MM.1S (cell line): ENCODE measurements at regions not wholly inside any gene's neighbourhood (a gene's known extent, or its start where the extent isn't known, plus 50 kb on each side); places are given as distances from the start of the nearest gene placed in this dataset.

Experiments
- DNase-seq: peaks from one replicate; pipeline ENCODE4 v3.0.0-alpha.2; 2015
- H2AFZ ChIP-seq: fragments of 300-600 bp; sonication (generic); 2 replicates; pipeline ENCODE4 v1.6.0; 2016; ENCODE audit warnings: antibody characterized with exemption, low read length
- H3F3A ChIP-seq: fragments of 300-600 bp; sonication (generic); 2 replicates; pipeline ENCODE4 v1.6.1; 2016; ENCODE audit warnings: mild to moderate bottlenecking, antibody characterized with exemption, low read length, moderate library complexity, mixed read lengths; ENCODE audit not compliant: insufficient read depth
- H3K27ac ChIP-seq: fragments of 300-600 bp; sonication (generic); 2 replicates; pipeline ENCODE4 v1.5.1; 2016; ENCODE audit warnings: mild to moderate bottlenecking, low read length
- H3K27me3 ChIP-seq: fragments of 300-600 bp; sonication (generic); replicated peaks from 2 replicates; pipeline ENCODE4 v1.6.0; 2016; ENCODE audit warnings: low read length; ENCODE audit not compliant: insufficient read depth
- H3K36me3 ChIP-seq: fragments of 300-600 bp; sonication (generic); replicated peaks from 2 replicates; pipeline ENCODE4 v1.6.1; 2016; ENCODE audit warnings: mild to moderate bottlenecking, low read length, mixed read lengths; ENCODE audit not compliant: insufficient read depth
- H3K4me1 ChIP-seq: fragments of 300-600 bp; sonication (generic); 2 replicates; pipeline ENCODE4 v1.6.1; 2016; ENCODE audit warnings: low read length, mixed read lengths
- H3K4me2 ChIP-seq: fragments of 300-600 bp; sonication (generic); 2 replicates; pipeline ENCODE4 v1.6.0; 2016; ENCODE audit warnings: low read depth, low read length
- H3K4me3 ChIP-seq: fragments of 300-600 bp; sonication (generic); 2 replicates; pipeline ENCODE4 v1.5.1; 2016; ENCODE audit warnings: low read length, mixed read lengths
- H3K79me2 ChIP-seq: fragments of 300-600 bp; sonication (generic); 2 replicates; pipeline ENCODE4 v1.6.1; 2016; ENCODE audit warnings: mixed run types, low read length, mixed read lengths
- H3K9ac ChIP-seq: fragments of 300-600 bp; sonication (generic); 2 replicates; pipeline ENCODE4 v1.6.1; 2016; ENCODE audit warnings: low read length, mixed read lengths
- H3K9me2 ChIP-seq: fragments of 300-600 bp; sonication (generic); replicated peaks from 2 replicates; pipeline ENCODE4 v1.6.1; 2016; ENCODE audit warnings: mild to moderate bottlenecking, low read length, mixed read lengths; ENCODE audit not compliant: insufficient read depth
- H3K9me3 ChIP-seq: fragments of 300-600 bp; sonication (generic); replicated peaks from 2 replicates; pipeline ENCODE4 v1.6.1; 2016; ENCODE audit warnings: mild to moderate bottlenecking, low read length, mixed read lengths; ENCODE audit not compliant: insufficient read depth
- H4K20me1 ChIP-seq: fragments of 300-600 bp; sonication (generic); 2 replicates; pipeline ENCODE4 v1.6.1; 2016; ENCODE audit warnings: mild to moderate bottlenecking, low read length, moderate library complexity, mixed read lengths; ENCODE audit not compliant: insufficient read depth
- EZH2 ChIP-seq: fragments of 300-600 bp; sonication (generic); optimal IDR thresholded peaks from 2 replicates; pipeline ENCODE3; 2017; ENCODE audit warnings: low read depth, mild to moderate bottlenecking, antibody characterized with exemption, low read length, mixed read lengths
- EZH2phosphoT487 ChIP-seq: fragments of 300-600 bp; sonication (generic); IDR thresholded peaks from 2 replicates; pipeline ENCODE4 v1.6.1; 2018; ENCODE audit warnings: antibody characterized with exemption, low read length
- TF ChIP-seq, protein P1 (sequence below): fragments of 300-600 bp; sonication (generic); IDR thresholded peaks from 2 replicates; pipeline ENCODE4 v1.5.1; 2016; ENCODE audit warnings: antibody characterized with exemption, low read length, mixed read lengths

DNA sequence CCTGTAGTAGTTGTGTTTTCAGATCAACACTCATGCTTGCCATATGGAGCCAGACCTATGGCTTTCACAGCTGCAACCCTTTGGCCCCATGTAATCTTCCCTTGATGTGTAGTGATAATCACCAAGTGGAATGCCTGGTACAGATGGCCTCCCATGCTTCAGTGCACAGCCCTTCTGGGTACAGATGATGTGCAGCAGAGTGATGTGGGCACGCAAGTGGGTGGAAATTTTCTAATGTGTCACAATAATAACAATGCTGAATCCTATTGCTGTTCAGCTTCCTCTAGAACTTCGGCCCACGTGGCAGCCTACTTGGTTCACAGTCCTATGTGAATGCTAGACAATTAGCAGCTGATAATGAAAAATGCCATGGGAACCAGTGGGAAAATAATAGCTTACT, 188.1 kb downstream of the SNAPC1 start:
- H2AFZ ChIP-seq, result no peak overlapping the region
- no peaks in the 10 kb centered on the region for H3K36me3 ChIP-seq
- H3K27ac ChIP-seq, result no peak overlapping the region
- TF ChIP-seq, protein P1, sequence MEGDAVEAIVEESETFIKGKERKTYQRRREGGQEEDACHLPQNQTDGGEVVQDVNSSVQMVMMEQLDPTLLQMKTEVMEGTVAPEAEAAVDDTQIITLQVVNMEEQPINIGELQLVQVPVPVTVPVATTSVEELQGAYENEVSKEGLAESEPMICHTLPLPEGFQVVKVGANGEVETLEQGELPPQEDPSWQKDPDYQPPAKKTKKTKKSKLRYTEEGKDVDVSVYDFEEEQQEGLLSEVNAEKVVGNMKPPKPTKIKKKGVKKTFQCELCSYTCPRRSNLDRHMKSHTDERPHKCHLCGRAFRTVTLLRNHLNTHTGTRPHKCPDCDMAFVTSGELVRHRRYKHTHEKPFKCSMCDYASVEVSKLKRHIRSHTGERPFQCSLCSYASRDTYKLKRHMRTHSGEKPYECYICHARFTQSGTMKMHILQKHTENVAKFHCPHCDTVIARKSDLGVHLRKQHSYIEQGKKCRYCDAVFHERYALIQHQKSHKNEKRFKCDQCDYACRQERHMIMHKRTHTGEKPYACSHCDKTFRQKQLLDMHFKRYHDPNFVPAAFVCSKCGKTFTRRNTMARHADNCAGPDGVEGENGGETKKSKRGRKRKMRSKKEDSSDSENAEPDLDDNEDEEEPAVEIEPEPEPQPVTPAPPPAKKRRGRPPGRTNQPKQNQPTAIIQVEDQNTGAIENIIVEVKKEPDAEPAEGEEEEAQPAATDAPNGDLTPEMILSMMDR, result no peak
- TF ChIP-seq EZH2phosphoT487 (no peak), EZH2 (no peak)
- no peaks in the 10 kb centered on the region for H3K79me2 ChIP-seq
- no peak overlapping the region for H3K4me3 ChIP-seq
- DNase-seq, result no peak
- no peaks in the 10 kb centered on the region for H3K9me2 ChIP-seq
- no peaks in the 10 kb centered on the region for H4K20me1 ChIP-seq
- H3F3A ChIP-seq, result no peaks in the 10 kb centered on the region
- H3K27me3 ChIP-seq, result no peaks in the 10 kb centered on the region
- no peak overlapping the region for H3K9ac ChIP-seq
- no peaks in the 10 kb centered on the region for H3K4me1 ChIP-seq
- H3K9me3 ChIP-seq, result no peaks in the 10 kb centered on the region
- no peak overlapping the region for H3K4me2 ChIP-seq

DNA sequence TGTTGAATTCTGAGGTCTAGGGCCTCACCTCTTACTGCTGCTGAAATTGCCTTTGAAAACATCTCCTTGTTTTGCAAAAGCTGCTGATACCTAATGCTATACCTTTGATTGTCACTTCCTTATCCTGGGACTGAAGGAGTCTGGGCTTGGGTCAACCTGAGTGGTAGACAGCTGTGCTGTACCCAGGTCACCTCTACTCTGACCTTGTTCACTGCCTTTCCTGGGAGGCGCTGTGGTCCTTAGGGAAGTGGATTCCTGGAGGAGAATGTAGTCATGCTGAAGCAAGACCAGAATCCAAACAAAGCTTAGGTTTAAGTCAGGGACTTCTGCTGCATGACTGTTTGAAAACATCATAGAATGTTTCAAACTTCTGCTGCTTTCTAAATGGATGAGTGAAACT, 191.4 kb downstream of the SNAPC1 start:
- no peaks in the 10 kb centered on the region for H3K27me3 ChIP-seq
- no peaks in the 10 kb centered on the region for H3K4me1 ChIP-seq
- H4K20me1 ChIP-seq, result no peaks in the 10 kb centered on the region
- H2AFZ ChIP-seq, result no peak overlapping the region
- H3K9me2 ChIP-seq, result no peaks in the 10 kb centered on the region
- no peak overlapping the region for H3K27ac ChIP-seq
- no peaks in the 10 kb centered on the region for H3F3A ChIP-seq
- DNase-seq, result no peak
- TF ChIP-seq EZH2phosphoT487 (no peak), EZH2 (no peak)
- TF ChIP-seq, protein P1, result no peak
- no peaks in the 10 kb centered on the region for H3K79me2 ChIP-seq
- H3K4me2 ChIP-seq, result no peak overlapping the region
- no peak overlapping the region for H3K4me3 ChIP-seq
- no peaks in the 10 kb centered on the region for H3K36me3 ChIP-seq
- no peak overlapping the region for H3K9ac ChIP-seq
- no peaks in the 10 kb centered on the region for H3K9me3 ChIP-seq

DNA sequence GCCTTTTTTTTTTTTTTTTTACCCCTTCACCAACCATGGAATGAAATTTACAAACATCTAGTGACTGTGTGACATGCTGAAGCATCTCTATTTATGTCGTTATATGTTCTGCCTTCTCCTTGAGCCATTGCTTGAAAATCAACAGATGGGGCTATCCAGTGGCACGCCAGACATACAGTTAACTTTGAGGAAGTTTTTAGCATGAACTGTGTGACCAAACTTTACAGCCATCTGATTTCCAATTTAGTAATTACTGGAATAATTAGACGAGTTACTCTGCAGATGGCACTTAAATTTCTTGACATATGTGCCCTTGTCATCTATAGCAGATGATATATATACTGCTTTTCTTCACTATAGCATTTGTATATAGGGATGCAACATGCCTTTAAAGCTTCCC, 192.1 kb downstream of the SNAPC1 start:
- no peaks in the 10 kb centered on the region for H3K79me2 ChIP-seq
- H3F3A ChIP-seq, result no peaks in the 10 kb centered on the region
- no peak overlapping the region for H3K27ac ChIP-seq
- TF ChIP-seq EZH2phosphoT487 (no peak), EZH2 (no peak)
- TF ChIP-seq, protein P1, result no peak
- H3K9me3 ChIP-seq, result no peaks in the 10 kb centered on the region
- H3K9ac ChIP-seq, result no peak overlapping the region
- H3K4me2 ChIP-seq, result no peak overlapping the region
- H3K4me1 ChIP-seq, result no peaks in the 10 kb centered on the region
- H3K36me3 ChIP-seq, result no peaks in the 10 kb centered on the region
- H4K20me1 ChIP-seq, result no peaks in the 10 kb centered on the region
- no peak for DNase-seq
- H3K27me3 ChIP-seq, result no peaks in the 10 kb centered on the region
- no peaks in the 10 kb centered on the region for H3K9me2 ChIP-seq
- no peak overlapping the region for H2AFZ ChIP-seq
- H3K4me3 ChIP-seq, result no peak overlapping the region
